Fibroblast of lung (primary cell): ENCODE measurements at regions not wholly inside any gene's neighbourhood (a gene's known extent, or its start where the extent isn't known, plus 50 kb on each side); places are given as distances from the start of the nearest gene placed in this dataset.

Experiments used
- EZH2 ChIP-seq: IDR thresholded peaks from 2 replicates; pipeline ENCODE4 v1.5.1; 2012; ENCODE audit warnings: low read length, control low read depth, mild to moderate bottlenecking; ENCODE audit errors: missing control alignments
- TF ChIP-seq, protein P1 (sequence below), 2 donors: IDR thresholded peaks in 1 of 2; conservative IDR thresholded peaks in 1 of 2; 1 replicate in 1 of 2; 2 replicates in 1 of 2; pipeline ENCODE4 v1.5.1; 2011 to 2012; ENCODE audit warnings: low read length in 2 of 2, control low read depth in 1 of 2, inconsistent platforms in 1 of 2, low read depth in 1 of 2, mild to moderate bottlenecking in 1 of 2

GRCh38 chr1:30315185-30315960 lies 408.0 kb downstream of the MATN1 start:
- TF ChIP-seq, protein P1, sequence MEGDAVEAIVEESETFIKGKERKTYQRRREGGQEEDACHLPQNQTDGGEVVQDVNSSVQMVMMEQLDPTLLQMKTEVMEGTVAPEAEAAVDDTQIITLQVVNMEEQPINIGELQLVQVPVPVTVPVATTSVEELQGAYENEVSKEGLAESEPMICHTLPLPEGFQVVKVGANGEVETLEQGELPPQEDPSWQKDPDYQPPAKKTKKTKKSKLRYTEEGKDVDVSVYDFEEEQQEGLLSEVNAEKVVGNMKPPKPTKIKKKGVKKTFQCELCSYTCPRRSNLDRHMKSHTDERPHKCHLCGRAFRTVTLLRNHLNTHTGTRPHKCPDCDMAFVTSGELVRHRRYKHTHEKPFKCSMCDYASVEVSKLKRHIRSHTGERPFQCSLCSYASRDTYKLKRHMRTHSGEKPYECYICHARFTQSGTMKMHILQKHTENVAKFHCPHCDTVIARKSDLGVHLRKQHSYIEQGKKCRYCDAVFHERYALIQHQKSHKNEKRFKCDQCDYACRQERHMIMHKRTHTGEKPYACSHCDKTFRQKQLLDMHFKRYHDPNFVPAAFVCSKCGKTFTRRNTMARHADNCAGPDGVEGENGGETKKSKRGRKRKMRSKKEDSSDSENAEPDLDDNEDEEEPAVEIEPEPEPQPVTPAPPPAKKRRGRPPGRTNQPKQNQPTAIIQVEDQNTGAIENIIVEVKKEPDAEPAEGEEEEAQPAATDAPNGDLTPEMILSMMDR (conservative IDR thresholded peaks at IDR 0.05 in 1 of 2, IDR thresholded peaks at IDR 0.05 in 1 of 2; ENCODE audit: low read depth in 1 of 2, low read length in 2 of 2): no peak
- TF ChIP-seq EZH2: no peak
